IMR-90 (cell line): ENCODE measurements at regions not wholly inside any gene's neighbourhood (a gene's known extent, or its start where the extent isn't known, plus 50 kb on each side); places are given as distances from the start of the nearest gene placed in this dataset.

Source experiments
- ATAC-seq: fragments of 200-7000 bp; cut with Tn5 transposase; 2 replicates; pipeline ENCODE4 v1.9.1; 2020; ENCODE audit warnings: low read depth, mild to moderate bottlenecking, moderate library complexity
- BruUV-seq: library from RNA; stranded (reverse); fragments of 400-500 nt; replicated peaks from 2 replicates; lab custom pipeline; 2021; lab: Mats Ljungman, UMichigan
- CTCF ChIA-PET: fragments of 300-600 bp; formaldehyde crosslinking; extraction: SDS; loops from one replicate; lab custom pipeline; 2021; ENCODE audit warnings: antibody characterized with exemption; lab: Yijun Ruan, JAX
- POLR2A ChIA-PET: fragments of 300-600 bp; sonication (Branson Sonifier 250); formaldehyde crosslinking; loops from one replicate; lab custom pipeline; 2022; ENCODE audit warnings: antibody characterized with exemption; ENCODE audit not compliant: unreplicated experiment; lab: Charles Lee
- DNase-seq: peaks from one replicate; pipeline ENCODE4 v3.0.0; 2013
- H2AFZ ChIP-seq: replicated peaks from 2 replicates; pipeline ENCODE3; 2013; ENCODE audit warnings: low read length, mild to moderate bottlenecking; ENCODE audit not compliant: poor library complexity
- H2AK5ac ChIP-seq: 2 replicates; pipeline ENCODE4 v1.6.1; 2013; ENCODE audit warnings: low read depth, low read length, inconsistent platforms
- H2AK9ac ChIP-seq: replicated peaks from 2 replicates; pipeline ENCODE3; 2013; ENCODE audit warnings: mild to moderate bottlenecking, low read depth, low read length, moderate library complexity; ENCODE audit not compliant: poor library complexity
- H2BK120ac ChIP-seq: 2 replicates; pipeline ENCODE4 v1.6.1; 2013; ENCODE audit warnings: low read depth, low read length, inconsistent platforms
- H2BK15ac ChIP-seq: 3 replicates; pipeline ENCODE4 v1.6.1; 2013; ENCODE audit warnings: low read depth, low read length, inconsistent platforms
- H2BK20ac ChIP-seq: 2 replicates; pipeline ENCODE4 v1.6.1; 2013; ENCODE audit warnings: low read depth, mild to moderate bottlenecking, inconsistent platforms, low read length, moderate library complexity
- H2BK5ac ChIP-seq: 2 replicates; pipeline ENCODE4 v1.6.1; 2013; ENCODE audit warnings: mild to moderate bottlenecking, low read depth, low read length, inconsistent platforms; ENCODE audit not compliant: poor library complexity, severe bottlenecking
- H3K14ac ChIP-seq: replicated peaks from 2 replicates; pipeline ENCODE4 v1.6.1; 2013; ENCODE audit warnings: low read depth, low read length, inconsistent platforms
- H3K18ac ChIP-seq: 2 replicates; pipeline ENCODE4 v1.6.1; 2013; ENCODE audit warnings: low read depth, low read length, control low read depth
- H3K23ac ChIP-seq: 2 replicates; pipeline ENCODE4 v1.6.1; 2013; ENCODE audit warnings: low read depth, low read length, inconsistent platforms
- H3K27ac ChIP-seq: 2 replicates; pipeline ENCODE4 v1.5.1; 2013; ENCODE audit warnings: mild to moderate bottlenecking, control low read depth, low read length; ENCODE audit not compliant: insufficient read depth
- H3K27me3 ChIP-seq: 2 replicates; pipeline ENCODE4 v1.6.1; 2013; ENCODE audit warnings: low read length; ENCODE audit not compliant: control insufficient read depth, insufficient read depth
- H3K36me3 ChIP-seq: 2 replicates; pipeline ENCODE4 v1.6.1; 2013; ENCODE audit warnings: low read length, mixed read lengths; ENCODE audit not compliant: control insufficient read depth, insufficient read depth
- H3K4ac ChIP-seq: 2 replicates; pipeline ENCODE4 v1.6.1; 2013; ENCODE audit warnings: low read depth, low read length, inconsistent platforms
- H3K4me1 ChIP-seq: 2 replicates; pipeline ENCODE4 v1.6.1; 2013; ENCODE audit warnings: low read length, mixed read lengths; ENCODE audit not compliant: control insufficient read depth, insufficient read depth
- H3K4me2 ChIP-seq: 2 replicates; pipeline ENCODE4 v1.6.1; 2013; ENCODE audit warnings: low read depth, mild to moderate bottlenecking, control low read depth, low read length, moderate library complexity
- H3K4me3 ChIP-seq: 2 replicates; pipeline ENCODE4 v1.5.1; 2013; ENCODE audit warnings: low read depth, mild to moderate bottlenecking, control low read depth, low read length, moderate library complexity; ENCODE audit not compliant: insufficient read depth
- H3K56ac ChIP-seq: 2 replicates; pipeline ENCODE4 v1.6.1; 2013; ENCODE audit warnings: low read length, inconsistent platforms; ENCODE audit not compliant: insufficient read depth; ENCODE audit errors: extremely low read depth
- H3K79me1 ChIP-seq, 2 experiments: 2 replicates each; pipeline ENCODE4 v1.6.1; 2013; ENCODE audit warnings: low read length in 2 of 2, inconsistent platforms in 1 of 2, low read depth in 1 of 2
- H3K9ac ChIP-seq: 2 replicates; pipeline ENCODE4 v1.6.1; 2013; ENCODE audit warnings: low read depth, low read length, control low read depth
- H3K9me1 ChIP-seq: 2 replicates; pipeline ENCODE4 v1.6.1; 2013; ENCODE audit warnings: low read length, inconsistent platforms; ENCODE audit not compliant: insufficient read depth
- H3K9me3 ChIP-seq: 2 replicates; pipeline ENCODE4 v1.6.1; 2013; ENCODE audit warnings: low read length; ENCODE audit not compliant: control insufficient read depth, insufficient read depth
- H4K20me1 ChIP-seq: 2 replicates; pipeline ENCODE4 v1.6.1; 2013; ENCODE audit warnings: low read length, inconsistent platforms; ENCODE audit not compliant: insufficient read depth
- H4K5ac ChIP-seq: 2 replicates; pipeline ENCODE4 v1.6.1; 2013; ENCODE audit warnings: mild to moderate bottlenecking, low read depth, low read length, control low read depth
- H4K8ac ChIP-seq, 2 experiments: 2 replicates each; pipeline ENCODE4 v1.6.1; 2013; ENCODE audit warnings: low read depth in 2 of 2, low read length in 2 of 2, control low read depth in 1 of 2, inconsistent platforms in 1 of 2
- H4K91ac ChIP-seq: 2 replicates; pipeline ENCODE4 v1.6.1; 2013; ENCODE audit warnings: low read depth, low read length, inconsistent platforms; ENCODE audit not compliant: insufficient read depth
- BHLHE40 ChIP-seq: fragments of 150-350 bp; IDR thresholded peaks from 2 replicates; pipeline ENCODE4 v1.6.1; 2016; ENCODE audit warnings: mild to moderate bottlenecking, low read depth, low read length
- CEBPB ChIP-seq: IDR thresholded peaks from 2 replicates; pipeline ENCODE4 v1.6.1; 2012; ENCODE audit warnings: low read depth, low read length, improper control_type of control experiment
- CHD1 ChIP-seq: IDR thresholded peaks from 2 replicates; pipeline ENCODE4 v1.6.1; 2012; ENCODE audit warnings: low read depth, low read length, improper control_type of control experiment
- FOS ChIP-seq: fragments of 150-350 bp; IDR thresholded peaks from 2 replicates; pipeline ENCODE4 v1.6.1; 2016; ENCODE audit warnings: low read depth, low read length
- MAFK ChIP-seq: IDR thresholded peaks from 2 replicates; pipeline ENCODE4 v1.6.1; 2012; ENCODE audit warnings: low read depth, low read length, improper control_type of control experiment
- MAZ ChIP-seq: IDR thresholded peaks from 2 replicates; pipeline ENCODE4 v1.6.1; 2012; ENCODE audit warnings: low read depth, mild to moderate bottlenecking, low read length, improper control_type of control experiment, moderate library complexity, borderline replicate concordance
- MXI1 ChIP-seq: IDR thresholded peaks from 2 replicates; pipeline ENCODE4 v1.6.1; 2012; ENCODE audit warnings: low read depth, mild to moderate bottlenecking, low read length, moderate library complexity, borderline replicate concordance
- NFE2L2 ChIP-seq: fragments of 150-350 bp; IDR thresholded peaks from 2 replicates; pipeline ENCODE4 v1.6.1; 2016; ENCODE audit warnings: low read depth, mild to moderate bottlenecking, low read length
- POLR2A ChIP-seq: IDR thresholded peaks from 2 replicates; pipeline ENCODE4 v1.6.1; 2012; ENCODE audit warnings: mild to moderate bottlenecking, low read depth, low read length
- RAD21 ChIP-seq: IDR thresholded peaks from 2 replicates; pipeline ENCODE4 v1.6.1; 2012; ENCODE audit warnings: low read length, improper control_type of control experiment
- RCOR1 ChIP-seq: IDR thresholded peaks from 2 replicates; pipeline ENCODE4 v1.6.1; 2012; ENCODE audit warnings: mild to moderate bottlenecking, low read length, improper control_type of control experiment; ENCODE audit not compliant: insufficient replicate concordance
- RFX5 ChIP-seq: IDR thresholded peaks from 2 replicates; pipeline ENCODE4 v1.8.0; 2012; ENCODE audit warnings: low read depth, mild to moderate bottlenecking, low read length, moderate library complexity
- SMC3 ChIP-seq: fragments of 150-350 bp; IDR thresholded peaks from 2 replicates; pipeline ENCODE4 v1.6.1; 2016; ENCODE audit warnings: low read depth, mild to moderate bottlenecking, antibody characterized with exemption, low read length, moderate library complexity
- WGBS, 2 experiments: methylation state at CpG; one replicate each; pipeline versions ENCODE4 v1.1.5 to v1.1.7; 2013; ENCODE audit warnings: missing lambda C conversion rate in 2 of 2; ENCODE audit not compliant: insufficient read length in 1 of 2; ENCODE audit errors: extremely low coverage in 2 of 2; 5-methylcytosine and 5-hydroxymethylcytosine counted together
- dilution Hi-C: fragments of 300-500 bp; cut with HindIII; formaldehyde crosslinking; loops from one replicate; pipeline ENCODE4 v1.14.3; 2018; ENCODE audit warnings: low sequenced_read_pairs; ENCODE audit not compliant: unreplicated experiment
- in situ Hi-C: fragments of 300-500 bp; cut with MboI; formaldehyde crosslinking; loops from 3 replicates; pipeline ENCODE4 v1.14.3; 2019; ENCODE audit warnings: low sequenced_read_pairs, inconsistent platforms, mixed read lengths
- intact Hi-C: fragments of 100-400 bp; cut with micrococcal nuclease; formaldehyde crosslinking; loops from 2 replicates; pipeline ENCODE4 v1.10.0; 2022
- TF ChIP-seq, protein P1 (sequence below): fragments of 150-350 bp; IDR thresholded peaks from 2 replicates; pipeline ENCODE4 v1.6.1; 2017; ENCODE audit warnings: mild to moderate bottlenecking, antibody characterized with exemption, low read length, low read depth
- TF ChIP-seq, protein P2 (sequence below): fragments of 150-350 bp; IDR thresholded peaks from 2 replicates; pipeline ENCODE4 v1.6.1; 2016; ENCODE audit warnings: low read depth, mild to moderate bottlenecking, low read length, moderate library complexity, borderline replicate concordance
- TF ChIP-seq, protein P3 (sequence below): conservative IDR thresholded peaks from 2 replicates; pipeline ENCODE4 v1.5.1; 2012; ENCODE audit warnings: mild to moderate bottlenecking, low read depth, low read length, improper control_type of control experiment

DNA sequence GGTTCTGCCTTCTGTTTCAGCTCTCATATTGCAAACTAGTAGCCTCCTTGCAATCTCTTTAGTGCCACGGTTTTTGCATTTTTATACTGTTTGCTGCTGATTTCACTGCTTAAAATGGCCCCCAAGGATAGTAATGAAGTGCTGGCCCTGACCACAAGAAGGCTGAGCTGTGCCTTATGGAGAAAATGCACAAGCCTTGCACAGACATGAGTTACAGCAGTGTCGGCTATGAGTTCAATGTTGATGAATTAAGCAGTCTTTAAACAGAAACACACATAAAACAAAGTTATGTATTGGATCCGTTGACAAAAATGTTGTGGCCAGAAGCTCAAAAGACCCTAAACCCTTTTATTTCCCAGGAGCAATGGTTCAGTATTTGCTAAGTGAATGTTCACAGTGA is 210.6 kb upstream of the DYNLRB2 start:
- no TSS peak for BruUV-seq
- POLR2A ChIA-PET, result no interaction called here
- Histone ChIP-seq H3K4me3 (no peak overlapping the region), H2AFZ (no peak overlapping the region), H3K56ac (no peak overlapping the region), H2AK5ac (no peak overlapping the region), H3K9ac (no peak overlapping the region), H2BK5ac (no peak overlapping the region), H3K4ac (no peak overlapping the region), H2AK9ac (no peak overlapping the region), H3K14ac (no peak overlapping the region), H3K9me3 (no peaks in the 10 kb centered on the region), H3K4me2 (no peak overlapping the region), H3K4me1 (no peaks in the 10 kb centered on the region), H3K23ac (no peak overlapping the region), H3K27ac (no peak overlapping the region), H3K27me3 (peaks cover 10% of the 10 kb centered on the region), H4K91ac (no peak overlapping the region), H4K5ac (no peak overlapping the region), H2BK15ac (no peak overlapping the region), H4K8ac (no peak overlapping the region), H2BK120ac (no peak overlapping the region), H3K9me1 (no peaks in the 10 kb centered on the region), H3K18ac (no peak overlapping the region), H4K20me1 (no peaks in the 10 kb centered on the region), H2BK20ac (no peak overlapping the region), H3K36me3 (no peaks in the 10 kb centered on the region), H3K79me1 (no peaks in the 10 kb centered on the region)
- DNase-seq (no peak), ATAC-seq (no peak)
- dilution Hi-C loops, result no loop called here
- intact Hi-C loops, result no loop called here
- TF ChIP-seq NFE2L2 (no peak), BHLHE40 (no peak), CHD1 (no peak), SMC3 (no peak), MAZ (no peak), RAD21 (no peak), RCOR1 (no peak), FOS (no peak), CEBPB (no peak), POLR2A (no peak), MAFK (no peak), MXI1 (no peak), RFX5 (no peak)
- TF ChIP-seq, protein P1, sequence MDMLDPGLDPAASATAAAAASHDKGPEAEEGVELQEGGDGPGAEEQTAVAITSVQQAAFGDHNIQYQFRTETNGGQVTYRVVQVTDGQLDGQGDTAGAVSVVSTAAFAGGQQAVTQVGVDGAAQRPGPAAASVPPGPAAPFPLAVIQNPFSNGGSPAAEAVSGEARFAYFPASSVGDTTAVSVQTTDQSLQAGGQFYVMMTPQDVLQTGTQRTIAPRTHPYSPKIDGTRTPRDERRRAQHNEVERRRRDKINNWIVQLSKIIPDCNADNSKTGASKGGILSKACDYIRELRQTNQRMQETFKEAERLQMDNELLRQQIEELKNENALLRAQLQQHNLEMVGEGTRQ, result no peak
- TF ChIP-seq, protein P2, sequence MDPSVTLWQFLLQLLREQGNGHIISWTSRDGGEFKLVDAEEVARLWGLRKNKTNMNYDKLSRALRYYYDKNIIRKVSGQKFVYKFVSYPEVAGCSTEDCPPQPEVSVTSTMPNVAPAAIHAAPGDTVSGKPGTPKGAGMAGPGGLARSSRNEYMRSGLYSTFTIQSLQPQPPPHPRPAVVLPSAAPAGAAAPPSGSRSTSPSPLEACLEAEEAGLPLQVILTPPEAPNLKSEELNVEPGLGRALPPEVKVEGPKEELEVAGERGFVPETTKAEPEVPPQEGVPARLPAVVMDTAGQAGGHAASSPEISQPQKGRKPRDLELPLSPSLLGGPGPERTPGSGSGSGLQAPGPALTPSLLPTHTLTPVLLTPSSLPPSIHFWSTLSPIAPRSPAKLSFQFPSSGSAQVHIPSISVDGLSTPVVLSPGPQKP, result no peak
- TF ChIP-seq, protein P3, sequence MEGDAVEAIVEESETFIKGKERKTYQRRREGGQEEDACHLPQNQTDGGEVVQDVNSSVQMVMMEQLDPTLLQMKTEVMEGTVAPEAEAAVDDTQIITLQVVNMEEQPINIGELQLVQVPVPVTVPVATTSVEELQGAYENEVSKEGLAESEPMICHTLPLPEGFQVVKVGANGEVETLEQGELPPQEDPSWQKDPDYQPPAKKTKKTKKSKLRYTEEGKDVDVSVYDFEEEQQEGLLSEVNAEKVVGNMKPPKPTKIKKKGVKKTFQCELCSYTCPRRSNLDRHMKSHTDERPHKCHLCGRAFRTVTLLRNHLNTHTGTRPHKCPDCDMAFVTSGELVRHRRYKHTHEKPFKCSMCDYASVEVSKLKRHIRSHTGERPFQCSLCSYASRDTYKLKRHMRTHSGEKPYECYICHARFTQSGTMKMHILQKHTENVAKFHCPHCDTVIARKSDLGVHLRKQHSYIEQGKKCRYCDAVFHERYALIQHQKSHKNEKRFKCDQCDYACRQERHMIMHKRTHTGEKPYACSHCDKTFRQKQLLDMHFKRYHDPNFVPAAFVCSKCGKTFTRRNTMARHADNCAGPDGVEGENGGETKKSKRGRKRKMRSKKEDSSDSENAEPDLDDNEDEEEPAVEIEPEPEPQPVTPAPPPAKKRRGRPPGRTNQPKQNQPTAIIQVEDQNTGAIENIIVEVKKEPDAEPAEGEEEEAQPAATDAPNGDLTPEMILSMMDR, result no peak
- CTCF ChIA-PET, result interaction anchor here (0.6 to 2.0 kb wide), 2 partner anchors 17 to 364 kb away, joined by 3 to 7 read pairs; no protein-coding TSS in a partner anchor
- WGBS, 2 experiments, result 40% methylated on average over 1 of the region's 3 CpGs; no CpG with 5 or more reads in 1 of the 2 experiments
- in situ Hi-C loops, result no loop called here
